Fibroblast of peridontal ligament (primary cell): ENCODE measurements at regions not wholly inside any gene's neighbourhood (a gene's known extent, or its start where the extent isn't known, plus 50 kb on each side); places are given as distances from the start of the nearest gene placed in this dataset.

Source experiments
- DNase-seq: peaks from one replicate; pipeline ENCODE4 v3.0.0-alpha.2; 2010; ENCODE audit errors: extremely low read depth

DNA sequence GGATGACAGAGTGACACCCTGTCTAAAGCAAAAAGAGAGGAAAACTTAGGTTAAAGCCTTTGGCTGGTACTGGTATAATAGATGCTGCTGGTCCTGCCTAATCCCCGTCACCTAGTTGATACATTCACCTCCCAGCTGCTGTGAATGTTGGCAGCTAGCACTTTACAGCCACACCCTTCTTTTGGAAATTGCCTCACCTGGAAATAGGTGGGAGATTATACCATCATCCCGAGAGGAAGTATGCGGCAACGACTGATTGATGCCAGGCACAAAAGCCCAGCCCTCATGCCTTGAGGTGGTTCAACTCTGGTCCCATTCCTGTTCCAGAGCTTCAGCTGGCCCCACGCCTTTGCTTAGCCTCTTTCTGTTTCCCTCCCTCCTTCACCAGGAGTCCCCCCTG is 53.2 kb upstream of the SIAH1 start:
- DNase-seq = no peak

DNA sequence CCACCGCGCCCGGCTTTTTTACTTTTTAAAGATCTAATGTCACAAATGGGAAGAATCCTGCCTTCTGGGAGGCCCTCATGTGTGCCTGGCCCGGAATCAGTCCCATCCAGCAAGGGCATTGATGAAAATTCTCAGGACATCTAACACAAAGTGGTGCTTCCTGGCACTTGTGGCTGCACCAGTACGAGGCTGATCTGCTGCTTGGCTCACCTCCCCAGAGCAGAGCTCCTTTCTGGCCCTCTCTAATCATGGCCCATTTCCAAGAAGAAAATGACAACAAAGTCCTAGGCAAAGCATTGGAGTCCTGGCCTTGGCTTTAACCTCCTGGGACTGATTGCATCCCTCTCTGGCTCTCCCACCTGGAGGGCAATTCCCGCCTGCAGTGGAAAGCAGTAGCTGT is 50.7 kb upstream of the SIAH1 start:
- DNase-seq = no peak

DNA sequence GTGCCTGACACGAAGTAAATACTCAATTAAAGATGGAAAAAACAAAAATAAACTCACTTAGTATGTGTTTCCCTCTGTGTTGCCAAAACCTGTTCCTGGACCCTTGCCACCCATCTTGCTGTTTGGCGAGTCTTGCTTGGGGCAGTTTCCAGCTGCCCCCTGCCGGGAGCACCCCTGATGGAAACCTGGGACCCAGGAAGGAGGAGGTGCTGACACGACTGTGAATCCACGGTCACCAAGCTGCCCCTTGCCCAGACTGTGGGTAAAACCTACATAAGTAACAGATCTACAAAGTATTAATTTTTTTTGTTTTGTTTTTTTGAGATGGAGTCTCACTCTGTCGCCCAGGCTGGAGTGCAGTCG is 50.1 kb upstream of the SIAH1 start:
- no peak for DNase-seq
